ENCODE measurements at regions not wholly inside any gene's neighbourhood (a gene's known extent, or its start where the extent isn't known, plus 50 kb on each side); places are given as distances from the start of the nearest gene placed in this dataset.

- TF ChIP-seq, protein P1, sequence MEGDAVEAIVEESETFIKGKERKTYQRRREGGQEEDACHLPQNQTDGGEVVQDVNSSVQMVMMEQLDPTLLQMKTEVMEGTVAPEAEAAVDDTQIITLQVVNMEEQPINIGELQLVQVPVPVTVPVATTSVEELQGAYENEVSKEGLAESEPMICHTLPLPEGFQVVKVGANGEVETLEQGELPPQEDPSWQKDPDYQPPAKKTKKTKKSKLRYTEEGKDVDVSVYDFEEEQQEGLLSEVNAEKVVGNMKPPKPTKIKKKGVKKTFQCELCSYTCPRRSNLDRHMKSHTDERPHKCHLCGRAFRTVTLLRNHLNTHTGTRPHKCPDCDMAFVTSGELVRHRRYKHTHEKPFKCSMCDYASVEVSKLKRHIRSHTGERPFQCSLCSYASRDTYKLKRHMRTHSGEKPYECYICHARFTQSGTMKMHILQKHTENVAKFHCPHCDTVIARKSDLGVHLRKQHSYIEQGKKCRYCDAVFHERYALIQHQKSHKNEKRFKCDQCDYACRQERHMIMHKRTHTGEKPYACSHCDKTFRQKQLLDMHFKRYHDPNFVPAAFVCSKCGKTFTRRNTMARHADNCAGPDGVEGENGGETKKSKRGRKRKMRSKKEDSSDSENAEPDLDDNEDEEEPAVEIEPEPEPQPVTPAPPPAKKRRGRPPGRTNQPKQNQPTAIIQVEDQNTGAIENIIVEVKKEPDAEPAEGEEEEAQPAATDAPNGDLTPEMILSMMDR (IDR thresholded peaks at IDR 0.05) = no peak
- no peak for TF ChIP-seq EZH2phosphoT487 (IDR thresholded peaks at IDR 0.05)
These were observed 154.9 kb upstream of the CARMIL1 start for GRCh38 chr6:25124216-25124715.

All from neural progenitor cell (in vitro differentiated cells).